ENCODE measurements at regions not wholly inside any gene's neighbourhood (a gene's known extent, or its start where the extent isn't known, plus 50 kb on each side); places are given as distances from the start of the nearest gene placed in this dataset.

GRCh38 chr2:164155558-164155957 lies 419.8 kb upstream of the FIGN start:
- no peak for DNase-seq

GRCh38 chr2:164151522-164151921 lies 415.7 kb upstream of the FIGN start:
- no peak for DNase-seq

- no peak for DNase-seq
Observed at GRCh38 chr2:164150604-164151003, 414.8 kb upstream of the FIGN start.

- no peak for DNase-seq
Observed at GRCh38 chr2:164146441-164146840, 410.6 kb upstream of the FIGN start.

GRCh38 chr2:164145093-164145987 lies 409.5 kb upstream of the FIGN start:
- no peak for DNase-seq

GRCh38 chr2:164143183-164143930 lies 407.5 kb upstream of the FIGN start:
- peak in 1 of 5 donors; percentile 11 for DNase-seq

- DNase-seq: no peak
Observed at GRCh38 chr2:164142755-164143154, 406.9 kb upstream of the FIGN start.

GRCh38 chr2:164141271-164141670 lies 405.5 kb upstream of the FIGN start:
- no peak for DNase-seq

GRCh38 chr2:164138750-164139149 lies 402.9 kb upstream of the FIGN start:
- no peak for DNase-seq

GRCh38 chr2:164134336-164134735 lies 398.5 kb upstream of the FIGN start:
- DNase-seq: no peak

- DNase-seq: no peak
Observed at GRCh38 chr2:164127971-164128527, 392.2 kb upstream of the FIGN start.

GRCh38 chr2:164126960-164127660 lies 391.3 kb upstream of the FIGN start:
- no peak for DNase-seq

- DNase-seq: no peak
Observed at GRCh38 chr2:164115806-164116205, 380.0 kb upstream of the FIGN start.

GRCh38 chr2:164114937-164115336 lies 379.1 kb upstream of the FIGN start:
- DNase-seq: no peak

GRCh38 chr2:164112105-164112504 lies 376.3 kb upstream of the FIGN start:
- DNase-seq: no peak

- no peak for DNase-seq
Observed at GRCh38 chr2:164110515-164110914, 374.7 kb upstream of the FIGN start.

- no peak for DNase-seq
Observed at GRCh38 chr2:164109006-164109405, 373.2 kb upstream of the FIGN start.

GRCh38 chr2:164103271-164103670 lies 367.5 kb upstream of the FIGN start:
- DNase-seq: no peak

GRCh38 chr2:164102366-164102765 lies 366.6 kb upstream of the FIGN start:
- DNase-seq: no peak

- DNase-seq: no peak
Observed at GRCh38 chr2:164091673-164092072, 355.9 kb upstream of the FIGN start.

GRCh38 chr2:164090533-164090932 lies 354.7 kb upstream of the FIGN start:
- DNase-seq: no peak

GRCh38 chr2:164084066-164084465 lies 348.3 kb upstream of the FIGN start:
- no peak for DNase-seq

GRCh38 chr2:164080486-164080885 lies 344.7 kb upstream of the FIGN start:
- DNase-seq: no peak
